Transverse colon (tissue), 3 donors: ENCODE measurements at regions not wholly inside any gene's neighbourhood (a gene's known extent, or its start where the extent isn't known, plus 50 kb on each side); places are given as distances from the start of the nearest gene placed in this dataset.

Experiments
- EP300 ChIP-seq: sonication (generic); formaldehyde crosslinking; IDR thresholded peaks from one replicate; pipeline ENCODE4 v1.6.1; 2017; ENCODE audit warnings: antibody characterized with exemption, low read depth
- POLR2A ChIP-seq: fragments of 450-650 bp; IDR thresholded peaks from one replicate; pipeline ENCODE4 v1.6.1; 2016; ENCODE audit warnings: antibody characterized with exemption, mild to moderate bottlenecking, moderate library complexity
- TF ChIP-seq, protein P1 (sequence below), 5 experiments: fragments of 200-600 bp in 3 of 5; fragments of 450-650 bp in 2 of 5; sonication (generic) in 3 of 5; IDR thresholded peaks; 1 replicate in 2 of 5; 2 replicates in 3 of 5; pipeline ENCODE4 v1.5.1; 2016 to 2017; ENCODE audit warnings: antibody characterized with exemption in 5 of 5, inconsistent platforms in 3 of 5, mild to moderate bottlenecking in 2 of 5, moderate library complexity in 1 of 5

DNA sequence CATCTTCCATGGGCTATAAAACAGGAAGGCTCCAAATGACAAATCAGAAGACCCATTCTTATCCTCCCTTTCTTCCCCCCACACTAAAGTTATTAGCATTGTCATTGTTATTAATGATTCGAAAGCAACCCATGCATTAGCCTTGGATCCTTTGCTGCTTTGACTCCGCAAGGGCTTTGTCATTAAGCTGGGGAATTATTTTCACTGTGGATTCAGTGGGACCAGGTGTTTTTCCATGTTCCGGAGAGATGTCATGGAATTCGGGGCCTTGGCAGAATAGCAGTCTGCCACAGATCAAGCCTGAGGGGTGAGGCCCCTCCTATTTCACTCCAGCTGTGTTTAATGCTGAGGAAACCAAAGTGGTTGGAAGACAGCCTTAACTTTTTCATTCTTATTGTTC is 357.1 kb downstream of the EN1 start:
- TF ChIP-seq, protein P1, sequence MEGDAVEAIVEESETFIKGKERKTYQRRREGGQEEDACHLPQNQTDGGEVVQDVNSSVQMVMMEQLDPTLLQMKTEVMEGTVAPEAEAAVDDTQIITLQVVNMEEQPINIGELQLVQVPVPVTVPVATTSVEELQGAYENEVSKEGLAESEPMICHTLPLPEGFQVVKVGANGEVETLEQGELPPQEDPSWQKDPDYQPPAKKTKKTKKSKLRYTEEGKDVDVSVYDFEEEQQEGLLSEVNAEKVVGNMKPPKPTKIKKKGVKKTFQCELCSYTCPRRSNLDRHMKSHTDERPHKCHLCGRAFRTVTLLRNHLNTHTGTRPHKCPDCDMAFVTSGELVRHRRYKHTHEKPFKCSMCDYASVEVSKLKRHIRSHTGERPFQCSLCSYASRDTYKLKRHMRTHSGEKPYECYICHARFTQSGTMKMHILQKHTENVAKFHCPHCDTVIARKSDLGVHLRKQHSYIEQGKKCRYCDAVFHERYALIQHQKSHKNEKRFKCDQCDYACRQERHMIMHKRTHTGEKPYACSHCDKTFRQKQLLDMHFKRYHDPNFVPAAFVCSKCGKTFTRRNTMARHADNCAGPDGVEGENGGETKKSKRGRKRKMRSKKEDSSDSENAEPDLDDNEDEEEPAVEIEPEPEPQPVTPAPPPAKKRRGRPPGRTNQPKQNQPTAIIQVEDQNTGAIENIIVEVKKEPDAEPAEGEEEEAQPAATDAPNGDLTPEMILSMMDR (IDR thresholded peaks at IDR 0.05), result no peak
- TF ChIP-seq EP300 (no peak), POLR2A (no peak)
